ENCODE measurements at regions not wholly inside any gene's neighbourhood (a gene's known extent, or its start where the extent isn't known, plus 50 kb on each side); places are given as distances from the start of the nearest gene placed in this dataset.
"Not testable (repeated sequence)": the region's sequence is repeated elsewhere in the genome, so short reads cannot be mapped to it uniquely, and the experiment has no call there.

DNA sequence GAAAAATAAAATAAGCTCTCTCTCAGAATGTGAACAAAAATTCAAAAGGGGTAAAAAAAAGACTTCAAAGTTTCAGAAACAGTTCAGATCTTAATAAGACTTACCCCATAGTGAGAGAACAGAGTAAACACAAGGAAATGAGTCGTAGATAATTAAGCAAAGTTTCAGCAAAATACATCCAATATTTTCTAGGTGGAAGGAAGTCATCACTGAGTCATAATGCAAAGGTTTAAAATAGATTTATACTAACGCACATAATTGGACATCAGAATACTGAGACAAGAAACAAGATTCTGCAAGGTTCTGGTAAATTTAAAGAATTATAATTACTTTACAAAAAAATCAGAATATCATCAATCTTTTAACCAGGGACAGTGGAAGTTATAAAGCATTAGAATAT lies 1370.7 kb upstream of the ATXN8OS start:
- no peak for DNase-seq

DNA sequence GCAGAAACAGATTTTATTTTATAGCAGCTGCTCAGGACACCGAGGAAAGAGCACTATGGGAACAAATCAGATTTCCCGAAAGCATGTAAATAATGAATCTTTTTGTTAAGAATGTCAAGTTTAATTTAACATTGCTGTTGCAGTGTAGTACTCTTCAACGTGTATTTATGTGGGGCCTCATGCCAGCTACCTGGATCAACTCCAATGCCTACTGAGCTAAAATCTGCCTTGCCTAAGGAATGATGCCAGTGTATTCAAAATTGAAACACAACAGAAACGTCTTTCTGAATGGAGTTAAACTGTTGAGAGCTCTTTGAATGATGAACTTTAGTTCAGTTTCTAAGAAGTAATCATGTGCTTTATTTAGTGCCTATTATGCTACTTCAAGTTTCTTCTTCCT lies 1379.8 kb upstream of the ATXN8OS start:
- no peak for DNase-seq

DNA sequence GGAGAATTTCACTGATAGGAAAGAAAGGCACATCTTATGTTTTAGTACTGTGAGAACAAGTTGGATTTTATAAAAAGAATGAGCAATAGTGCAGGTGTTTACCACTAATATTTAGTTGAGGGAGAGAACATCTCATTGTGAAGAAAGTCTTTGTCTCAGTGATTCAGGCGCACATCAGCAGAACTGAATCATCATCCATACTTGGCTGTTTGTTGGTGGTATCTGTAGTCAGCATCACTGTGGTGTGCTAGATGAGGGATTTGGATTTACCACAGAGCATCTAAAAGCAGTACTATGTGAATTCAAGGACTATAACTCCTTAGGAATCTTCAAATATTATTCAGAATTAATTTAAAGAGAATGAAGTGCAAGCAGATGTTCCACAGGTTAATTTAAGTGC lies 1380.5 kb upstream of the ATXN8OS start:
- DNase-seq = no peak

DNA sequence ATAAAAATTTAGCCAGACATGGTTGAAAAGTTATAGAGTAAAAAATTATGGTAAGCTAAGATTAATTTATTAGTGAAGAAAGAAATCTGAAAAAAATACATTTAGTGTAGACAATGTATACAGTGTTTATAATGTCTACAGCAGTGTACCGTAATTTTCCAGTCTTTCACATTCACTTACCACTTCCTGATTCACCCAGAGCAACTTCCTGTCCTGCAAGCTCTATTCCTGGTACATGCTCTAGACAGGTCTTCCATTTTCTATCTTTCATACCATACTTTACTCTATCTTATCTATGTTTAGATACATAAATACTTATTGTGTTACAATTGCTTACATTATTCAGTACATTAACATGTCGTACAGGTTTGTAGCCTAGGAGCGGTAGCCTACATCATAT lies 1387.8 kb upstream of the ATXN8OS start:
- no peak for DNase-seq

DNA sequence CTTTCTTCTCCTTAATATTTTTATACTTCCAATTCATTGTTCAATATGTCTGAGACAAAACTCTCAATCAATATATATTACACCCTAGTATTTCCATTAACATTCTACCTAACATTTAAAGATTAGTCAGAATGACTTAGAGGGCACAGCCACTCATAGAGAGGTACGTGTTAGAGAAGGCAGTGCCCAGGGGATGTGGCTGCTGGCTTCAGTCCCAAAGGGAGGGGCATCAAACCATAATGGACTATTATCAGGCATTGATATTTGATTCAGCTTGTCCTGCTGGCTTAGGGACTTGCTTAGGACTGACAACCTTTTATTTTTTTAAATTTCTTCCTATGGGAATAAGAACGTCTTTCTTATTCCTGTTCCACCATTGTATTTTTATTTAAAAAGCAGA lies 1392.0 kb upstream of the ATXN8OS start:
- no peak for DNase-seq

DNA sequence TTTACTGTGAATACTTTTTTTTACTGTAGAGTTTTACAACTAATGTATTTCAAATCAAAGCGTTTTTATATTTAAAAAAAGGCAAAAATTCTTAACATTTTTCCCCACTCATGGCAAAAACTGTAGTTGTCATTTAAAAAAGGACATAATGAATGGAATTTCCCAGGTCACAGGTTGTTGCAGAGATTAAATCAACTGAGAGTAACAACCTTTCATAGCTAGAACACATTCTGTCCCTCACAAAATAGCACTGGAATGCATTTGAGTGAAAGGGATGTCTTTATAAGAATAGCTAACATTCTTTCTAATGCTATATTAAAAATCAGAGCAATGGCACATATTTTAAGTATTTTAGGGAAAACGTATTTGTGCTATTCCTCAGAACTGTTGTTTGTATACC lies 1393.3 kb upstream of the ATXN8OS start:
- no peak for DNase-seq

DNA sequence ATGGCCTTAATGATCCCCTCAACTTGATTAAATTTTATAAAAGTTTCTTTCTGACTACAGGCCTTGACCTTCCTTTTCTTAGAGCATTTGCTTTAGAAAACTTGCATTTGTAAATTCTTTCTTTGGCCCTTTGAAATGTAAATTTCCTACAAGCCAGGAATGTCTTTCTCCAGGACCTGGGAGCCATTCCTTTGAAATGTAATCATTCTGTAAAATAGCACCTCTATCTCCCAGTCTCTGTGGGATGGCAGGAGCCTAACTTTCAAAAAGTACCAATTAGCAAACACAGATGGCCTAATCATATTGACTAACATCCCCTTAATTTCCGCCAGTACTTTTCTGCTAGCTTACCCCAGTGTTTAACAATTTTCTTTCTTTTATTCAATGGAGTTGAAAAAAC lies 1394.2 kb upstream of the ATXN8OS start:
- no peak for DNase-seq

DNA sequence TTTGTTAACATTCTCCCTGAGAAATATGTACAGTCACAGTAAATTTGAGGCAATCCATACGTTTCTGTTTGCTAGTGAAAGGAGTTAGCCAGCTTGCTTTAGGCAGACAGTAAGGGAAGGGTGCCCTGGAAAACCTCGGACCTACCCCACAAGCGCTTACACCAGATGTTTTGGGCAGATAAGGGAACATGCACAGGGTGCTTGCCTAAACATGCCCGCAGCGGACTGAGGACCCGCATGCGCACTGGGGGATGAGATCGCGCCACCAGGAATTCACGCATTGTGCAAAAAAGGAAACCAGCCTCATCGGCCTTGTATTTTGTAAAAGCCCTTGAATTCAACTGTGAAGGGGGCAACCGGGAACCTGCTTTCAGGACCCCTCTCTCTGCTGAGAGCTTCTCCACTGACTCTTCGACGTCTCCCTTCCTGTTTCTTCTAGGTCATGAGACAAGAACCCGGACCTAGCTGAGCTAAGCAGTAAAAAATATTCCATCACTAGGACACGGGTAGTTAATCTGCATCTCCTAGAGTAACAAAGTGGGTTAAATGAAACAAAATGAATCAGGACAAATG lies 1399.2 kb upstream of the ATXN8OS start:
- no peak for DNase-seq

DNA sequence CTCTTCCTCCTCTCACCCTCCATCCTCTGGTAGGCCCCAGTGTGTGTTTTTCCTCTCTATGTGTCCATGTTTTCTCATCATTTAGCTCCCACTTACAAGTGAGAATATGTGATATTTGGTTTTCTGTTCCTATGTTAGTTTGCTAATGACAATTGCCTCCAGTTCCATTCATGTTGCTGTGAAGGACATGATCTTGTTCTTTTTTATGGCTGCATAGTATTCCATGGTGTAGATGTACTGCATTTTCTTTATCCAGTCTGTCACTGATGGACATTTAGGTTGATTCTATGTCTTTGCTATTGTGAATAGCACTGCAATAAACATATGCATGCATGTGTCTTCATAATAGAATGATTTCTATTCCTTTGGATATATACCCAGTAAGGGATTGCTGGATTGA lies 1401.6 kb upstream of the ATXN8OS start:
- not testable (repeated sequence) for DNase-seq

DNA sequence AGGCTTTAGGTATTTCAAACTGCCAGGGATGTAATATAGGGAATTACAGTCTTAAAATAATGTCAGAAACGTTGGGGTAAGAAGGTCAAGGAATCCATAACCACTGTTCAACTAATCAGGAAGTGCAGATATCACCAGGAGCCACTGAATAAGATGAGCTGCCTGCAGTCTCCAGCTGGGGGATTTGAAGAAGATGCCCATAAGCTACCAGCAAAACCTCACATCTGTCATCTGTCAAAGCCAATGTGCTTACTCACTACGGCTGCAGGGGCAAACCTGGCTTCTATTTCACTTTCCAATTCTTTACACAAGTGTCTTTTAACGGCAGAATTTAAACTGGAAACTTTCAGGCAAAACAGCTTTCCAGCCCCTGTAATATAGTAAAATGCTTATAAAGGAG lies 1410.1 kb upstream of the ATXN8OS start:
- DNase-seq = no peak

DNA sequence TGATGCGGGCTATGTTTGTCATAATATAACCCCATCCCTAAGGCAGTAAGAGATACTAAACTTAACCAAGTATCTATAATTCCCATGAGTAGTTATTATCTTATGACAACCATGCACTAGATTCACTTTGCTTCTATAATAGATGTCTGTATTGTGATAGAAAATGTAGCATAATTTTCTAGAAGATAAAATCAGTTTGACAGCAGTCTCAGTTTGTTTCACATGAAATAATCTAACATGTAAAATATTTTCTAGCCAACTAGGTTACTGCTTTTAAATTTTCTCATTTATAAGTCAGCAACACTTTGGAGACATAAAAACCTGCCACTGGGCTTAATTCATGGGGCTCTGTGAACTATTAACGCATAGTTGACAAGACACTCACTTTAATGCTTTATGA lies 1410.7 kb upstream of the ATXN8OS start:
- no peak for DNase-seq

DNA sequence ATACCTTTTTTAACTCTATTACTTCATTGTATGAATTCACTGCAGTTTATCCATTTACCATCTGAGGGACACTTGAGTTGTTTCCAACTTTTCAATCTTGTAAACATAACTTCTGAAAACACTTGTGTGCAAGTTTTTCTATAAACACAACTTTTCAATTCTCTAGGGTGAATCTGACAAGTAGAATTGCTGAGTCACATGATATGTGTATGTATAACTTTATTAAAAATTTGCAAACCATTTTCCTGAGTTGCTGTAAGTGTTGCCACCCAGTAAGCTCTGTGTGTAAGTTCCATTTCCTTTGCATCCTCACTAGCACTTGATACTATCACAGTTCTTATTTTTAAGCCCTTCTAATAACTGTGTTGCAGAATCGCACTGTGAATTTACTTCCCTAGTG lies 1415.6 kb upstream of the ATXN8OS start:
- no peak for DNase-seq

DNA sequence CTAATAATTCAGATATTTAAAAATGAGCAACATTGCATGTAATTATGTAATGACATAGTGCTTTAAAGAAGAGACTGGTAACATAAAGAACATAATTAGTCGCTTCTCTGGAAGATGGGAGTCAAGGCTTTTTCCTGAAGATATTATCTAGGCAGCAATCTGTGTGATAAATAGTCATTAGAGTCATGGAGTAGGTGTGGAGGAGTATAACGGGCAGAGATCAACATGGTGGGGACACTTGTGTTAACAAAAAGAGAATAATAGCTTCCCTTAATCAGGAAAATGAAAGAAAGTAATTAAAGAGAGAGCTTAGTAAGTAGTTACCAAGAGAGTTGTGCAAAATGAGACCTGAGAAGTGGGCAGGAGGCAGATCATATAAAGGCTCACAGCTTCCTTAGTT lies 1417.1 kb upstream of the ATXN8OS start:
- DNase-seq = no peak

DNA sequence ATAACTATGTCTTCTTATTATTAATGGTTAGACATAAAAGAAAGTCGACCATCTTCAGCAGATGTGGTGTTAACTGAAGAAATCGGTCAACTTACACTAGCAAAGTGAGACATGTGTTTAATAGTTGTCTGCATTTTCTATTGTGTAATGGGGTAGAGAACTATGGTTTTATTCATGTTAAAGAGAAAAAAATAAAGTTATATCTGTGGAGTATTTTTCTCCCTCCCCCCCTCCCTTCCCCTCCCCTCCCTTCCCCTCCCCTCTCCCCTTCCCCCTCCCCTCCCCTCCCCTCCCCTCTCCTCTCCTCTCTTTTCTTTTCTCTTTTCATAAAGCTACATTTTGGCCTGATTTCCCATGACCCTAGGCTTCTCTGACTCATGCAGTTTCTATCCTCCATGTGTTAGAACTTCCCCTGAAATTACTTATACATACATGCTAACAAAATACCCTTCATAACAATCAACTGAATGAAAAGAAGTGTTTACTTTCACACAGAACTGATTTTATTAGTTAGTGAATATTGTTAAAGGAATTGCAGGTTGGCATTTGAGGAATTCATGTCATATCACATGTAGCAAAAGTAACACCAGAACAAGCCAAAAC lies 1431.0 kb upstream of the ATXN8OS start:
- no peak for DNase-seq

DNA sequence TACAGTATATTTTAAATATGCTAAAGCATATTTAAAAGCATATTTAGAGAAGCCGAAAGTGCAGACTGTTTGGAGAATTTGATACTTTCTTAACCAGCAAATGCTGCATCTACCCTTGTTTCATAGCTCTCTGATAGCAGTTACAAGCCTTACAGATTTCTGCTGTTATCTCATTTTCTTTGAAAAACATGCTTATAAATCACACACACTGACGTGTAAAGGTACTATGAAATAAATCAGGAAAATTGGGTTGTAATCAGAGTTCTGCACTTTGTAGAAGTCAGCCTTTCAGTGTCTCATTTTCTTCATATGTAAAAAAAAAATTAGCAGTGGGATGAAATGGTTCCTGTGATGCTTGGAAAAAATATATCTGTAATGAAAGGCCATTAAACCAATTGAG lies 1432.4 kb upstream of the ATXN8OS start:
- DNase-seq = no peak

DNA sequence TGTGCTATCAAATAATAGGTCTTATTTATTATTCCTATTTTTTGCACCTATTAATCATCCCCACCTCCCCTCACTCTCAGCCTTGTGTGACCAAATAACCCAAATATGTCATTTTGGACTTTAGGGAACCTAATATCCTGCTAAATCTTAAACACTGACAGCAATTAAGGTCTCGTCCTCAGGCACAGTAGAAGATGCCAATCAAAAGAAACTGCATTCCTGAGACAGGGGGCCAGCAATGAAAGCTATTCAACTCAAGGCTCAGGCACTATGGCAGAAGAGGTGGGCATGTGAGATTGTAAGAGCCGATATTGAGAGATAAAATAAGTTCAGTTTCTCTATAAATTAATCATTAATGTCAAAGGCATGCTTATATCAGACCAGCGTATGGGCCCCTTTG lies 1437.7 kb upstream of the PCDH9 start:
- DNase-seq = no peak

DNA sequence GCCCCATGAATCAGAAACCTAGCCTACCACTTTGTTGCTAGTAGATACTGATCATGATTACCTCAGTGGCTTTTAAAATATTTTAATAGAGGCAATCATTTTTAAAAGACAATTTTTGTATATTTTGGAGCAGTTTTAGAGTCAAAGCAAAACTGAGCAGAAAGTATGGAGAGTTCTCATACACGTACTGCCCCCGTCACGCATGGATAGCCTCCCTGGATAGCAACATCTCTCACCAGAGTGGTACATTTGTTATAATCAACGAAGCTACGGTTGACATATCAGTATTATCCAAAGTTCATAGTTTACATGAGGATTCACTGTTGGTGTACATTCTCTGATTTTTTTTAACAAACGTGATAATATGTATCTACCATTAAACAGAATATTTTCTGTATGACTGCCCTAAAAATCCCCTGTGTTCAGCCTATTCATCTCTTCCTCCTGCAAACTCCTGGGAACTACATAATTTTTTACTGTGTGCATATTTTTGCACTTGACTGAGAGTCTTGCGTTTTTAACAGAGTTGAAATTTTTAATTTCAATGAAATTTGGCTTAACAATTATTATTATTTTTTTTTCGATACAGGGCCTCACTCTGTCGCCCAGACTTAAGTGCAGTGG lies 1436.8 kb upstream of the PCDH9 start:
- DNase-seq = no peak

DNA sequence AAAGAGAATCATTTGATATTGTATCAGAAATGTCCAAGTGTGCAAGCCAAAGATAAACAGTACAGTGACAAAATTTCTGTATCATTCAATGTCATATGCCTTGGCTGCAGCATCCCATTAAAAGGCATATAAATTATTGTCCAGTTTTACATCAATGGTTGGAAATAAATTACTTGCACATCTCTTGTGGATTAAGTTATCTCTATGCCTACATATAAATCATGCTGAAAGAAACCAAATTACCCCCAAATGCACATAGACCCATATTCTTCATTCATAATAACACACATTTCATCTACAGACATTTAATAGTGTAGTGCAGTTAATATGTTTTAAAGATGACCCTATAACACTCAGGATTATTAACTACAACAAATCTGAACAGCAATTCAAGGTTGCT lies 1415.7 kb upstream of the PCDH9 start:
- no peak for DNase-seq

DNA sequence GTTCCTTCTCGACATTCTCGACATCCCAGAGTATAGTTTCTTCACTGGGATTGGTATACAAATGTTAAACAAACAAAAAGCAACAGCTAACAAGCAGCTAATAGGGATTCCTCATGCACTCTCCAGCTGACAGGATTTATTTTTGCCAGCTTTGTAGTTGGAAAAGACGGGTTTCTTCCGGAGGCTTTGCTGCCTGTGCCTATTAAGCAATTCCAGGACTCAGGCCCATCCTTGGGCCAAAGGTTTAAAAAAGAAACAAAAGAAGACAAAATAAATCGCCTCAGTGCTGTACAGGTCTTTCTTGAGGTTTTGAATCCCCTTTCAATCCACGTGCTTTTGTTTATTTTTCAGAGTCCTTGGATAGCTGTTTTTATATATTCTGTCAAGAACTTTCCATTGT lies 1414.5 kb upstream of the PCDH9 start:
- DNase-seq = no peak

DNA sequence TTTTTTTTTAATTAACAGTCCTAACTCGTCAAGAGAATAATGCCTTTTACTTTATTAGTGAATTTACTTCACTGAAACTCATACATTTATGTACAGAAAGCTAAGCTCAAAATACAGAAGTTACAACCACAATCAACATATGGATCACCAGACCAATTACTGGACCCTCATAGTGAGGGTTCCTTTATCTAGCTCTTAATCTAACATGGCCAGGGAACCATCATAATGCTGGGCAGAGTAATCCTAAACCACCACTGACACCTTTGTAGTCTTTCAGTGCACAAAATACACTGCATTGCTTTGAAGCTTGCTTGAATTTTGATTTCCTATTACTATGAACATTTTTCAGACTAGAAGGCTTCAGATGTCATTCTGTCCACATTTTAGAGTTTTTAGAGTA lies 1406.6 kb upstream of the PCDH9 start:
- no peak for DNase-seq

DNA sequence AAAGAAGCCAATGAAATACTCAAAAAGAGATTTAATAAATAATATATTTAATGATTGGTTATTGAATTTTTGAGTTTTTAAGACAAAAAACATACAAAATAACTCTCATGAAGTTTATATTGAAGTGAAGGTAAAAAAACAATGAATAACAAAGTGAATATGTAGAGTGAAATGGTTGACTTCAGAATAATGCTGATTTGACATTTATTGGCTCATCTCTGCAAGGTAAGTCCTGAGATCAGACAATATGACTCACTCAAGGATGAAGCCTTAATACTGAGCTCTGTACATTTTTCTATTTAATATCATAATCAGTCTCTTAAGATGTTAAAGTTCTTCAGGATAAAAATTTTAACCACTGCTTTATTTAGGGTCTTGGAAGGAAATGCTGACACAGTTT lies 1398.9 kb upstream of the PCDH9 start:
- DNase-seq = no peak

DNA sequence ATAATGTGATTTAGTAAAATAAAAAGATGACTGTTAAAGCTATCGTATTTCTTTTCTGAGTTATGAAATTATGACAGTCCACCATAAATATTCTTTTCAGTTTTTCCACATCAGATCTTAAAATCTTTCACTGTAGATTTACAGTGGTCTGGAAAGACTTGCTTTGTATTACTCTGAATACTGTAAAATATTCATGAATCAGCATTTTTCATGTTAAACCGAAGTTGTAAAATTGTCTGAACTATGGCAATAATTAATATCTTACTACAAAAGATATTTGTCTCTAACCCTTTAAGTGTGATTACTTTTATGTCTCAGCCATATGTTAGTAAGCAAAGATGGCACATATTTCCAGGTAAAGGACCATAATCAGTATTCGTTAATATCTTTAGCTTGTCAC lies 1397.2 kb upstream of the PCDH9 start:
- no peak for DNase-seq

DNA sequence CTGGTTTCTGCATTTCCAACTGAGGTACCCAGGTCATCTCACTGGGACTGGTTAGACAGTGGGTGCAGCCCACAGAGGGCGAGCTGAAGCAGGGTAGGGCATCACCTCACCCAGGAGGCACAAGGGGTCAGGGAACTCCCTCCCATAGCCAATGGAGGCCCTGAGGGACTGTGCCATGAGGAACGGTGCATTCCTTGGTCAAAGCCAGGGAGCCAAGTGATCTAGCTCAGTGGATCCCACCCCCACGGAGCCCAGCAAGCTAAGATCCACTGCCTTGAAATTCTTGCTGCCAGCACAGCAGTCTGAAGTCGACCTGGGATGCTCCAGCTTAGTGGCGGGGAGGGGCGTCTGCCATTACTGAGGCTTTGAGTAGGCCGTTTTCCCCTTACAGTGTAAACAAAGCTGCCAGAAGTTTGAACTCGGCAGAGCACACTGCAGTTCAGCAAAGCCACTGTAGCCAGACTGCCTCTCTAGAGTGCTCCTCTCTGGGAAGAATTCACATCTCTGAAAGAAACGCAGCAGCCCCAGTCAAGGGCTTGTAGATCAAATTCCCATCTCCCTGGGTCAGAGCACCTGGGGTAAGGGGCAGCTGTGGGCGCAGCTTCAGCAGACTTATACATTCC lies 1386.6 kb upstream of the PCDH9 start:
- no peak for DNase-seq

DNA sequence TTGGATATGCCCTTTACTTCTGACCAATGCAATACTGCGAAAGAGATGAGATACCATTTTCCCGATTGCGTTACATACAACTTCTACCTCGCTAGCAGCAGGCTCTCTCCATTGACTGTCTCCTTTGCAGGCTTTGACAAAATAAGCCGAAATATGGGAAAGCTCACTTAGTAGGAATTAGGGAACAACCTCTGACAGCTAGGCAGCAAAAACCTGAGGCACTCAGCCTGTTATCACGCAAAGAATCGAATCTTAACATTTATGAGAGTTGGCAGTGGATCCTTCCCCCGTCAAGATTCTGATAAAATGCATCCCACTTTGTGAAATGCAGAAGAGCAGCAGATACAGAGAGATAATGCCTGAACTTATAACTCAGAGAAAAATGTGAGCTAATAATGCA lies 1379.5 kb upstream of the PCDH9 start:
- DNase-seq = no peak

DNA sequence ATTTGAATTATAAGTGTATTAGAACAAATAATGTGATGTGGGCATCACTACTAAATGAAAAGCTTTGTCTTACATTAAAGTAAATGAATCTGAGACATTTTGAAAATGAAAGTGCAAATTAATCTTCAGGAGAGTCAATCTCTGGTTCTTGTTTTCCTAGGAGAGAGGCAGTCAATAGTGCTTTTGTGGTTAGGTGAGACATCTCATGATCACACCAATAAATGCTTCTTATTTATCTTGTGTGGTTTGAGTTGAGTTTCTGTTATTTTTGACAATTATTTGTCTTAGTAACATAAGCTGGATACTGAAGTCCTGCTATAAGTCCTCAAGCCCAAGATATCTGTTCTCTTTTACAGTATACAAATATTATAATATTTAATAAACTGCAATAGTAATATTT lies 1378.0 kb upstream of the PCDH9 start:
- no peak for DNase-seq
